Muscle of arm (tissue), 1 donor: ENCODE measurements at regions not wholly inside any gene's neighbourhood (a gene's known extent, or its start where the extent isn't known, plus 50 kb on each side); places are given as distances from the start of the nearest gene placed in this dataset.

ENCODE experiments used
- DNase-seq: peaks from one replicate; pipeline ENCODE4 v3.0.0-alpha.2; 2013

GRCh38 chr9:135008416-135008815, 79.1 kb upstream of the OLFM1 start:
- DNase-seq = no peak

GRCh38 chr9:135009051-135009560, 78.4 kb upstream of the OLFM1 start:
- no peak for DNase-seq

- DNase-seq = no peak
These were observed 77.5 kb upstream of the OLFM1 start for GRCh38 chr9:135009794-135010585.

GRCh38 chr9:135010586-135010860, 76.9 kb upstream of the OLFM1 start:
- DNase-seq = no peak

- DNase-seq = no peak
These were observed 76.5 kb upstream of the OLFM1 start for GRCh38 chr9:135010921-135011320.

GRCh38 chr9:135012166-135012565, 75.3 kb upstream of the OLFM1 start:
- DNase-seq = no peak

GRCh38 chr9:135014311-135015010, 73.0 kb upstream of the OLFM1 start:
- no peak for DNase-seq

- DNase-seq = no peak
These were observed 72.4 kb upstream of the OLFM1 start for GRCh38 chr9:135015096-135015495.

GRCh38 chr9:135015565-135015964, 71.9 kb upstream of the OLFM1 start:
- no peak for DNase-seq

- DNase-seq = no peak
These were observed 71.3 kb upstream of the OLFM1 start for GRCh38 chr9:135016037-135016640.

GRCh38 chr9:135016876-135017275, 70.6 kb upstream of the OLFM1 start:
- DNase-seq = no peak

- no peak for DNase-seq
These were observed 69.6 kb upstream of the OLFM1 start for GRCh38 chr9:135017899-135018298.

- DNase-seq = no peak
These were observed 69.1 kb upstream of the OLFM1 start for GRCh38 chr9:135018306-135018915.

- no peak for DNase-seq
These were observed 68.2 kb upstream of the OLFM1 start for GRCh38 chr9:135019224-135019623.

- no peak for DNase-seq
These were observed 66.7 kb upstream of the OLFM1 start for GRCh38 chr9:135020481-135021392.

GRCh38 chr9:135021393-135021789, 66.1 kb upstream of the OLFM1 start:
- no peak for DNase-seq

GRCh38 chr9:135022191-135022870, 65.1 kb upstream of the OLFM1 start:
- DNase-seq = no peak

GRCh38 chr9:135023088-135023785, 64.2 kb upstream of the OLFM1 start:
- DNase-seq = no peak

GRCh38 chr9:135023786-135024405, 63.6 kb upstream of the OLFM1 start:
- DNase-seq = no peak

GRCh38 chr9:135029463-135029862, 58.0 kb upstream of the OLFM1 start:
- no peak for DNase-seq
